ENCODE measurements at regions not wholly inside any gene's neighbourhood (a gene's known extent, or its start where the extent isn't known, plus 50 kb on each side); places are given as distances from the start of the nearest gene placed in this dataset.

DNA sequence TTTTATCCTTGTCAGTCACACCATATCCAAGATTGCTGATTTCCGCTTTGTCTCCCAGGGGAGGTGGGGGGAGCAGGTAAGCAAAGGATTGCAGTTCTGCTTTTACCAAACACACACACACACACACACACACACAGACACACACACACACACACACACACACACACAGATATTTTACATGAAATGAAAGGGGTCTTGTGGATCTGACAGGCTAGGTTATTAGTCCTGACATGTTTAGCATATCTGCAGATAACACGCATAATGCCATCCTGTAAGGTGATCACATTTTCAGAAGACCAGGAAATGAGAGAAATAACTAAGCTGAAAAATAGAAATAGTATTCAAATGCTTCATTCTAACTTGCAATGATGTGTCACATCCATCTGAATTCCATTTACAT, 1113.3 kb downstream of the CDH8 start:
- TF ChIP-seq POLR2AphosphoS5 (IDR thresholded peaks at IDR 0.05) (no peak), EP300 (IDR thresholded peaks at IDR 0.05) (no peak), POLR2A (IDR thresholded peaks at IDR 0.05) (no peak)
- TF ChIP-seq, protein P1, sequence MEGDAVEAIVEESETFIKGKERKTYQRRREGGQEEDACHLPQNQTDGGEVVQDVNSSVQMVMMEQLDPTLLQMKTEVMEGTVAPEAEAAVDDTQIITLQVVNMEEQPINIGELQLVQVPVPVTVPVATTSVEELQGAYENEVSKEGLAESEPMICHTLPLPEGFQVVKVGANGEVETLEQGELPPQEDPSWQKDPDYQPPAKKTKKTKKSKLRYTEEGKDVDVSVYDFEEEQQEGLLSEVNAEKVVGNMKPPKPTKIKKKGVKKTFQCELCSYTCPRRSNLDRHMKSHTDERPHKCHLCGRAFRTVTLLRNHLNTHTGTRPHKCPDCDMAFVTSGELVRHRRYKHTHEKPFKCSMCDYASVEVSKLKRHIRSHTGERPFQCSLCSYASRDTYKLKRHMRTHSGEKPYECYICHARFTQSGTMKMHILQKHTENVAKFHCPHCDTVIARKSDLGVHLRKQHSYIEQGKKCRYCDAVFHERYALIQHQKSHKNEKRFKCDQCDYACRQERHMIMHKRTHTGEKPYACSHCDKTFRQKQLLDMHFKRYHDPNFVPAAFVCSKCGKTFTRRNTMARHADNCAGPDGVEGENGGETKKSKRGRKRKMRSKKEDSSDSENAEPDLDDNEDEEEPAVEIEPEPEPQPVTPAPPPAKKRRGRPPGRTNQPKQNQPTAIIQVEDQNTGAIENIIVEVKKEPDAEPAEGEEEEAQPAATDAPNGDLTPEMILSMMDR (IDR thresholded peaks at IDR 0.05), result no peak
- H3K36me3 ChIP-seq, result no peaks in the 10 kb centered on the region
- H3K4me1 ChIP-seq, result no peaks in the 10 kb centered on the region
- WGBS, result 57% methylated on average over 2 of the region's 2 CpGs
- no peaks in the 10 kb centered on the region for H3K9me3 ChIP-seq
- no peaks in the 10 kb centered on the region for H3K27me3 ChIP-seq
- no peak for DNase-seq (ENCODE audit: low spot score in 2 of 2)
- H3K27ac ChIP-seq, result no peak overlapping the region
- no peak overlapping the region for H3K4me3 ChIP-seq

DNA sequence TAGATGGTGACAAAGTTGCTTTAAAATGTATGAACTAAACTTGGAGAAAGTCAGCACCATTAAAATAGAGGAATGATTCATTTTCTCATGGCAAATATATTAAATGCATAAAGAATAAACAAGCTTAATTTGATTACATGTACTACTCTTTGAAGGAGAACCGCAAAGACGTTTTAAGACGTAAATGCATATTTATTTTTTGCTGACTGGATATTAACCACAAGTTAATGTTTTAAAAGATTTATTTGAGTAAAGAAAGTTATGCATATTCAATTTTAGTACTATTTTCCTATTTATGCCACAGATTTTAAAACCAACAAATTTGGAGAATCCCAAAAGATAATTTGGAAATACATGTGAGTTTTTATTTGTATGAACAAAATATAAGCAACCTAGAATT, 1121.9 kb downstream of the CDH8 start:
- no peak for DNase-seq (ENCODE audit: low spot score in 2 of 2)
- 83% methylated on average over 3 of the region's 3 CpGs for WGBS
- no peaks in the 10 kb centered on the region for H3K36me3 ChIP-seq
- no peak overlapping the region for H3K27ac ChIP-seq
- H3K4me3 ChIP-seq, result no peak overlapping the region
- TF ChIP-seq POLR2AphosphoS5 (IDR thresholded peaks at IDR 0.05) (no peak), EP300 (IDR thresholded peaks at IDR 0.05) (no peak)
- H3K27me3 ChIP-seq, result no peaks in the 10 kb centered on the region
- H3K9me3 ChIP-seq, result no peaks in the 10 kb centered on the region
- H3K4me1 ChIP-seq, result no peaks in the 10 kb centered on the region

DNA sequence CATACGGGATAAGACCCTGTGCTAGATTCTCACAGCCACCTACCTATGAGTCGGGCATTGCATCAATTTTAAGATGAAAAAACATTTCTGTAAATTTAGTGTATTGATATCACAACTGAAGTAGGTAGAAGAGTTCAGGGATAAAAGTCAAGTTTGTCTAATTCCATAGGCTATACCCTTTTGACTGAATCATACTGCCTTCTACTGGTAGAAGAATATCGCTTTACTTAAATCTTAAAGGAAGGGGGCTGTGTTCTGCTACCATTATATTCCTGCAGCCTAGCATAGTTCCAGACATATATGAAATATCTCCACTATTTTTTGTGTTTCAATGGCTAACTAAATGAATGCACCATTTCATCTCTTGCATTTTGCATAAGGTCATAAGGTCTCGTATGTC, 1128.6 kb downstream of the CDH8 start:
- TF ChIP-seq EP300 (IDR thresholded peaks at IDR 0.05) (no peak), POLR2AphosphoS5 (IDR thresholded peaks at IDR 0.05) (no peak), POLR2A (IDR thresholded peaks at IDR 0.05) (no peak)
- TF ChIP-seq, protein P1 (IDR thresholded peaks at IDR 0.05), result no peak
- 93% methylated on average over 4 of the region's 4 CpGs for WGBS
- H3K4me1 ChIP-seq, result no peaks in the 10 kb centered on the region
- no peaks in the 10 kb centered on the region for H3K27me3 ChIP-seq
- DNase-seq (ENCODE audit: low spot score in 2 of 2), result no peak
- no peaks in the 10 kb centered on the region for H3K36me3 ChIP-seq
- H3K9me3 ChIP-seq, result no peaks in the 10 kb centered on the region
- no peak overlapping the region for H3K27ac ChIP-seq
- no peak overlapping the region for H3K4me3 ChIP-seq

DNA sequence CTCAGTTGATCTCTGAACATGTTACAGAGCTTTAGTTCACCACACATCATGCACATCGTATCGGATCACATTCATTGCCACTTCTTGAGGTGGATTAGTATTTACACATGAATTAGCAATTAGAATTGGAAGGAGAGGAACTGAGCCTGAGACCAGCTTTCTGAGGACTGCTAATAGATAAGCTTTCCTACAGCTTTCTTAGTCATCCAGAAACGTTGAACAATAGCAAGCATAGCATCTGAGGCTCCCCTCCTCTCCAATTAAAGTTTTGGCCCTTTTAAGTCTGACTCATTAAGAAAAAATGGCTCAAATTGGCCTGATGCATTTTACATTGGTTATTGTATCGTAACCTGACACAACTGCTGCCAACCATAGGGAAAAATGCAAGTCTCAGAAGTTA, 1130.4 kb downstream of the CDH8 start:
- H3K9me3 ChIP-seq, result no peaks in the 10 kb centered on the region
- no peak overlapping the region for H3K4me3 ChIP-seq
- DNase-seq (ENCODE audit: low spot score in 2 of 2), result no peak
- H3K27me3 ChIP-seq, result no peaks in the 10 kb centered on the region
- no peaks in the 10 kb centered on the region for H3K36me3 ChIP-seq
- H3K4me1 ChIP-seq, result no peaks in the 10 kb centered on the region
- no peak overlapping the region for H3K27ac ChIP-seq
- no peak for TF ChIP-seq POLR2AphosphoS5 (IDR thresholded peaks at IDR 0.05)
- TF ChIP-seq EP300 (IDR thresholded peaks at IDR 0.05), result no peak
- TF ChIP-seq, protein P1 (IDR thresholded peaks at IDR 0.05), result no peak
- no peak for TF ChIP-seq POLR2A (IDR thresholded peaks at IDR 0.05)
- WGBS, result 54% methylated on average over 4 of the region's 4 CpGs

DNA sequence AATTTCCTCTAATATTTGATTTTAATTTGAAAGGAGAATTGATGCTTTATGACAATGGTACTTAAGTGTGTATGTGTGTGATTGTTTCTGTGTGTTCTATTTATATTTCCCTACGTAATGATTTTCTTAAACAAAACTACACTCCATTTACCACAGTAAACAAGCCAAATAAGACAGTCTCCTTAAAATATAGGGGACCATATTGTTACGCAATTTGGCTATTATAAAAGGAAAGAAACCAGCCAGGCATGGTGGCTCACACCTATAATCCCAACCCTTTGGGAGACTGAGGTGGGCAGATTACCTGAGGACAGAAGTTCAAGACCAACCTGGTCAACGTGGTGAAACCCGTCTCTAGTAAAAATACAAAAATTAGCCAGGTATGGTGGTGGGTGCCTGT, 1134.1 kb downstream of the CDH8 start:
- Histone ChIP-seq H3K4me3 (no peak overlapping the region), H3K9me3 (no peaks in the 10 kb centered on the region), H3K4me1 (no peaks in the 10 kb centered on the region), H3K27me3 (no peaks in the 10 kb centered on the region), H3K27ac (no peak overlapping the region), H3K36me3 (no peaks in the 10 kb centered on the region)
- TF ChIP-seq, protein P1 (IDR thresholded peaks at IDR 0.05), result no peak
- no peak for TF ChIP-seq EP300 (IDR thresholded peaks at IDR 0.05)
- TF ChIP-seq POLR2A (IDR thresholded peaks at IDR 0.05), result no peak
- TF ChIP-seq POLR2AphosphoS5 (IDR thresholded peaks at IDR 0.05), result no peak
- no peak for DNase-seq (ENCODE audit: low spot score in 2 of 2)
- over 99% methylated on average over 4 of the region's 4 CpGs for WGBS

DNA sequence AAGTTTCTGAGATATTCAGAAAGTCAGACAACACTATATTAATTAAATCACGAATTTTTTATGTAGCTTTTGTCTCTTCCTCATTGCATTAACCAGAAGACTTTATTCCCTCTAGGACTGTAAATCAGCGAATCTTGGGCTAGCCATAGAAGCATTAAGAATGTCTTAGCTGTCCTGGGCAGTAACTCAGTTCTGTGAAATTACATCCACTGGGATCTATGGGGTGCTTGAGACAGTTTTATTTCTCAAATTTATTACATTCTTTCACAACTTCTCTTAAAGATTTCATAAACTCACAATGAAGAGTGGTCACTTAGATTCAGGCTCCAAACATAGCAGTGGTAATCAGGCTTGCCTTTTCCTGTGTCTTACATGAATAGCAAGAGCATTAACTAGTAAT, 1153.4 kb downstream of the CDH8 start:
- Histone ChIP-seq H3K4me3 (no peak overlapping the region), H3K27me3 (no peaks in the 10 kb centered on the region), H3K9me3 (no peaks in the 10 kb centered on the region), H3K27ac (no peak overlapping the region), H3K36me3 (no peaks in the 10 kb centered on the region), H3K4me1 (no peaks in the 10 kb centered on the region)
- no peak for DNase-seq (ENCODE audit: low spot score in 2 of 2)
- no peak for TF ChIP-seq POLR2A (IDR thresholded peaks at IDR 0.05)
- TF ChIP-seq POLR2AphosphoS5 (IDR thresholded peaks at IDR 0.05), result no peak
- no peak for TF ChIP-seq EP300 (IDR thresholded peaks at IDR 0.05)
- TF ChIP-seq, protein P1 (IDR thresholded peaks at IDR 0.05), result no peak
- 35% methylated on average over 2 of the region's 2 CpGs for WGBS
